Subcutaneous abdominal adipose tissue (tissue), 5 donors: ENCODE measurements at regions not wholly inside any gene's neighbourhood (a gene's known extent, or its start where the extent isn't known, plus 50 kb on each side); places are given as distances from the start of the nearest gene placed in this dataset.

Experiments used
- H3K27ac ChIP-seq: one replicate; pipeline ENCODE4 v1.7.0; 2013; ENCODE audit warnings: low read depth, mild to moderate bottlenecking, inconsistent platforms, low read length, moderate library complexity
- H3K27me3 ChIP-seq, 5 donors: one replicate each; pipeline ENCODE4 v1.7.0; 2013; ENCODE audit warnings: low read length in 5 of 5, inconsistent platforms in 1 of 5; ENCODE audit not compliant: control insufficient read depth in 5 of 5, insufficient read depth in 4 of 5
- H3K36me3 ChIP-seq, 5 donors: one replicate each; pipeline ENCODE4 v1.7.0; 2013; ENCODE audit warnings: low read length in 5 of 5; ENCODE audit not compliant: control insufficient read depth in 5 of 5, insufficient read depth in 5 of 5
- H3K4me1 ChIP-seq, 5 donors: one replicate each; pipeline ENCODE4 v1.7.0; 2013; ENCODE audit warnings: low read length in 5 of 5, mild to moderate bottlenecking in 3 of 5, moderate library complexity in 1 of 5; ENCODE audit not compliant: control insufficient read depth in 5 of 5, insufficient read depth in 5 of 5
- H3K4me3 ChIP-seq, 5 donors: one replicate each; pipeline ENCODE4 v1.7.0; 2013; ENCODE audit warnings: low read length in 5 of 5, low read depth in 1 of 5
- H3K9ac ChIP-seq, 5 donors: one replicate each; pipeline ENCODE4 v1.7.0; 2013; ENCODE audit warnings: low read length in 5 of 5, mild to moderate bottlenecking in 4 of 5, moderate library complexity in 3 of 5
- H3K9me3 ChIP-seq, 5 donors: one replicate each; pipeline ENCODE4 v1.7.0; 2013; ENCODE audit warnings: low read length in 5 of 5; ENCODE audit not compliant: control insufficient read depth in 5 of 5
- donor health status: healthy.
- donor health status: healthy.
- donor health status: healthy.
- donor health status: healthy.
- donor health status: healthy.

DNA sequence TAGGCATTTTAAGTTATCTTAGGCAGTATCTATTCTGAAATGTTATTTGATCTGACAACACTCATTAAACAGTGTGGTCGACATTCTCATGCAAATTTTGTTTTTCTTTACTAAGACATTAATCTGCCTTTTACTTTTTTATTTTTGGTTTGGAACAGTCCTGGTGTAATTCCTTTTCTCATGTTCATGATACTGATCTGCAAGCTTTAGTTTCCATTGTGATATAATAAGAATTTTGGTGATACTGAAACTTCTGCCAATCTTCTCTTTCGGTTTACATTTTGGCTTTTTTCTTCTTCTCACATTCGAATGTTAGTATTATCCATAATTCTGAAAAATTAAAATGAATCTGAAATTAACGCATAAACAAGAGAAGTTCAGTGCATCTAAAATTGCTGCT is 281.9 kb upstream of the MTPN start:
- Histone ChIP-seq H3K9ac (no peak overlapping the region), H3K4me3 (no peak overlapping the region), H3K36me3 (no peaks in the 10 kb centered on the region), H3K4me1 (no peaks in the 10 kb centered on the region), H3K27me3 (no peaks in the 10 kb centered on the region), H3K27ac (no peak overlapping the region), H3K9me3 (peaks cover 2 to 32% (median 17%) of the 10 kb centered on the region in 5 donors)

DNA sequence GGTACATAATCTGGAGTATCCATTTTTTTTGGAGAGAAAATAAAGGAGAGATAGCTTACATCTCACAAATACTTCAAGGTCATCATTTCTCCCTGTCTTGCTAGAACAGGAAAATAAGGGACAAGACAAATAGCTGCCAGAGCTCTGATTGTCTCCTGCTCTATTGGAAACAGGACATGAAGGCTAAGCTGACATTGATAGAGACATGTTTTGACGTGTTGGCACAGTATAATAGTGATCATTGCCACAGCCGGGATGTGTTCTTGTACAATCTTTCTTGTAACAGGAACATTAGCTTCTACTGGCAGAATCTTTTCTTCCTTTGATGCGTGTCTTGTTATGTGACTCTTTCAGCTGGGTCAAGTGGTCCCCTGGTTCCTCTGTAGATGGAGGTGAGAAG is 279.3 kb upstream of the MTPN start:
- Histone ChIP-seq H3K9me3 (peaks cover 2 to 25% (median 12%) of the 10 kb centered on the region in 5 donors), H3K27me3 (no peaks in the 10 kb centered on the region), H3K4me3 (no peak overlapping the region), H3K4me1 (no peaks in the 10 kb centered on the region), H3K9ac (no peak overlapping the region), H3K36me3 (no peaks in the 10 kb centered on the region), H3K27ac (no peak overlapping the region)

- no peak overlapping the region for H3K4me3 ChIP-seq
Measured at GRCh38 chr7:136254148-136254547, 277.0 kb upstream of the MTPN start.

GRCh38 chr7:136251826-136252225 is 274.7 kb upstream of the MTPN start:
- no peak overlapping the region for H3K4me3 ChIP-seq
- H3K4me1 ChIP-seq = no peaks in the 10 kb centered on the region
- no peaks in the 10 kb centered on the region for H3K36me3 ChIP-seq
- no peaks in the 10 kb centered on the region for H3K27me3 ChIP-seq
- H3K9ac ChIP-seq = no peak overlapping the region
- no peak overlapping the region for H3K27ac ChIP-seq
- peaks cover 0 to 12% (median 0%) of the 10 kb centered on the region in 5 donors for H3K9me3 ChIP-seq

More at GRCh38 chr7:136254148-136254547, 277.0 kb upstream of the MTPN start:
- H3K9ac ChIP-seq = no peak overlapping the region
- H3K36me3 ChIP-seq = no peaks in the 10 kb centered on the region
- H3K27ac ChIP-seq = no peak overlapping the region
- H3K27me3 ChIP-seq = no peaks in the 10 kb centered on the region
- H3K9me3 ChIP-seq = peaks cover 0 to 12% (median 0%) of the 10 kb centered on the region in 5 donors
- H3K4me1 ChIP-seq = no peaks in the 10 kb centered on the region

GRCh38 chr7:136247211-136247610 is 270.1 kb upstream of the MTPN start:
- no peak overlapping the region for H3K4me3 ChIP-seq
- no peak overlapping the region for H3K27ac ChIP-seq
- no peaks in the 10 kb centered on the region for H3K36me3 ChIP-seq
- H3K9me3 ChIP-seq = peaks cover 0 to 3% (median 0%) of the 10 kb centered on the region in 5 donors
- H3K4me1 ChIP-seq = no peaks in the 10 kb centered on the region
- H3K27me3 ChIP-seq = no peaks in the 10 kb centered on the region
- H3K9ac ChIP-seq = no peak overlapping the region

DNA sequence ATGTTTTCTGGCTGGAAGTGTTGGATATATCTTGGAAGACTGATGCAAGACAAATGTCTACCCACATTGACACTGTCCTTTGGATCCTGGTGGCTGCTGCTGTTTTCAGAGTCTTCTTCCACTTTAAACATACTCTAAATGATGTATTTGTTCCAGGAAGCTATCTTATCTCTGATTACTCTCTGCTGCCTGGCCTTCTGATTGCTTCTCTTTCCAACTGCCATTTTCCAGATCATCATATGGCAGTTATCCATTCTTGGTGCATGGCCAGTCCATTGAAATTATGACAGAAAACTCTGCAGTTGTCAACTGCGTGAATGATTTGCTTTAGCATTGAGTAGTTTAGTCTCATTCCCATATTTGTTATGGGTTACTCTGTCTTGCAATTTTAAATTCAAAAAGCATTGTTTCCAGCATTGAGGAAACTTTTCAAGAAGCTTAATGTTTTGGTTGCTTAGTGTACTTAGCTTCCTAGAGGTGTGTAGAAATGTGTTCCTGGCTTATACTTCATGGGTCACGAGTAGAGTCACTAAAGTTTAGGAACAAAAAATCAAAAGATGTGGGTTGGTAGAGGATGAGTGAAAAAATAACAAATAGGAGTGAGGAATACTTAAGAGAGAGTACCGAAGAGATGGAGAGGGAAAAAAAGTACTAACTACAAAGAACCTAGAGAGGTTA is 268.3 kb upstream of the MTPN start:
- Histone ChIP-seq H3K27me3 (no peaks in the 10 kb centered on the region), H3K4me1 (no peaks in the 10 kb centered on the region), H3K36me3 (no peaks in the 10 kb centered on the region), H3K27ac (no peak overlapping the region), H3K9ac (no peak overlapping the region), H3K4me3 (no peak overlapping the region), H3K9me3 (peaks cover 0 to 3% (median 0%) of the 10 kb centered on the region in 5 donors)

DNA sequence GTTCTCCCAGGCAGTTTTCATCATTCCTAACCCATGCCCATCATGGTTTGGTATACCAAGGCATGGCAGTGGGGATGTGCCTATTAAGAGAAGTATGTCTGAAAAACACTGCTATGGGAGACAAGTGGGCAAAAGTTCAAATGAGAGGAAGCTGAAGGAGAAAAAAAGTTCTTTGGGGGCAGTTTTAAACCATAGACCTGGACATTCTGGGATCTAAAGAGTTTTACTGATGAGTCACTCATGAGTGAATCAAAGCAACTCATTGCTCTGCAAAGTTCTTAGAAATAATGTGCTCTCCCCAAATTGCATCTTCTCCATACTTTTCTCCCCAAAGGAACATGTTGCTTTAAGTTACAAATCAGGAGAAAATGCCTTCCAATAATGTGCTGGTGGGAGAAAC is 256.9 kb upstream of the MTPN start:
- Histone ChIP-seq H3K9ac (no peak overlapping the region), H3K27me3 (no peaks in the 10 kb centered on the region), H3K4me1 (no peaks in the 10 kb centered on the region), H3K36me3 (no peaks in the 10 kb centered on the region), H3K4me3 (no peak overlapping the region), H3K9me3 (peaks cover 0 to 9% (median 3%) of the 10 kb centered on the region in 5 donors), H3K27ac (no peak overlapping the region)

GRCh38 chr7:136230210-136230609 is 253.1 kb upstream of the MTPN start:
- no peaks in the 10 kb centered on the region for H3K27me3 ChIP-seq
- no peaks in the 10 kb centered on the region for H3K4me1 ChIP-seq
- H3K4me3 ChIP-seq = no peak overlapping the region
- H3K27ac ChIP-seq = no peak overlapping the region
- H3K9me3 ChIP-seq = peaks cover 0 to 10% (median 0%) of the 10 kb centered on the region in 5 donors
- no peaks in the 10 kb centered on the region for H3K36me3 ChIP-seq
- no peak overlapping the region for H3K9ac ChIP-seq

- H3K27ac ChIP-seq = no peak overlapping the region
- H3K27me3 ChIP-seq = no peaks in the 10 kb centered on the region
- peaks cover 0 to 10% (median 0%) of the 10 kb centered on the region in 5 donors for H3K9me3 ChIP-seq
- H3K4me1 ChIP-seq = no peaks in the 10 kb centered on the region
- H3K4me3 ChIP-seq = no peak overlapping the region
- no peaks in the 10 kb centered on the region for H3K36me3 ChIP-seq
- H3K9ac ChIP-seq = no peak overlapping the region
Measured at GRCh38 chr7:136229790-136230189, 252.6 kb upstream of the MTPN start.

GRCh38 chr7:136228171-136228570 is 251.0 kb upstream of the MTPN start:
- no peaks in the 10 kb centered on the region for H3K27me3 ChIP-seq
- H3K27ac ChIP-seq = no peak overlapping the region
- H3K9me3 ChIP-seq = peaks cover 0 to 10% (median 0%) of the 10 kb centered on the region in 5 donors
- H3K36me3 ChIP-seq = no peaks in the 10 kb centered on the region
- H3K9ac ChIP-seq = no peak overlapping the region
- H3K4me1 ChIP-seq = no peaks in the 10 kb centered on the region
- H3K4me3 ChIP-seq = no peak overlapping the region
